ENCODE measurements at regions not wholly inside any gene's neighbourhood (a gene's known extent, or its start where the extent isn't known, plus 50 kb on each side); places are given as distances from the start of the nearest gene placed in this dataset.
"Not testable (repeated sequence)": the region's sequence is repeated elsewhere in the genome, so short reads cannot be mapped to it uniquely, and the experiment has no call there.

GRCh38 chr2:209049608-209050007 is 374.2 kb upstream of the MAP2 start:
- no peak for DNase-seq

DNA sequence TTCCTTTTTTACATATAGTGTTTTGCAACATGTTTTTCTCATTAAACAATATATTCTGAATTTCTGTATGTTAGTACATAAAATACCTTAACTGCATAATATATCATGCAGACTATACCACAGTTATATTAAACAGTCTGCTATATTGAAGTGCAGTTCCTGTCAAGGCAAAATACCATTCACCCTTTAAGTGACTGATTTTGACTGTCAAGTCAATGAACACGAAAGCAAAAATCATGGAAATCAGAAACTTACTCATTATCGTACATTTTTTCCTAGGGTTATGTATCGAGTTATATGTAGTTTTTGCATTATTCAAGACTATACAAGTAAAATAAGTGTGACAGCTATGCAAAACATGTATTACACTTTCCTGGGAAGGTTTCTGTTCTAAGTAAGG is 361.6 kb upstream of the MAP2 start:
- DNase-seq, result no peak

GRCh38 chr2:209070262-209070661 is 353.6 kb upstream of the MAP2 start:
- DNase-seq, result no peak

DNA sequence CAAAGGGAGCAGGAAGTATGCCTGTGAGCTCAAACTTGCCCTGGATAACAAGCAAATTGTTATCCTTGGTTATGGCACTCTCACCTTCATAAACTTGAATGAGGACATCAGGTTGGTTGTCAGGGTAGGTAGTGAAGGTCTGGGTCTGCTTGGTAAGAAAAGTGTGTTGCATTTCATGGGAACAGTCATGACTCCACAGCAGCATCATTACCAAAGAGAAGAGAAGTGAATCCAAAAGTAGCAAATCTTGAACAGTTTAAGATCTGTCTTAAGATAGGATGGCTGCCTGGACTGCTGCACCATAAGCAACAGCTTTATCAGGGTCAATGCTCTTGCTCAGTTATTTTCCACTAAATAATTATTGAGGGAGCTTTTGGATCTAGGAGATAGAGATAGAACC is 350.7 kb upstream of the MAP2 start:
- DNase-seq, result no peak

DNA sequence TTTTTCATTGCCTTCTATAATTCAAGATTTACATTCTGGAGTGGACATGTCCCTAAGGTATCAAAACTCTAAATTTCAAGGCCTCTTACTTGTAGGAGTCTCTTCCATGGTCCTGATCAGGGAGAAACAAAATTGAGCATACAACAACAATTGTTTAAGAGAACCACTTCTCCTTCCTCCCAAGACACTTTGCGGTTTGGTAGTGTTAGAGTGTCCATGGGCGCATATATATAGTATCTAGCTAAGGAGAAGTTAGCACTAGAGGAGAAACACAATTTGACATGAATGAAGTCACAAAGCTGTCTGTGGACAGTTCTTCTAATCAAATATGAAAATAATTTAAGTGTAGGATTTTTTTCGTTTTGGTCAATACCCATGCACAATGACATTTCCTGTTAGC is 349.1 kb upstream of the MAP2 start:
- peak in 1 of 58 donors; percentile 8 for DNase-seq

DNA sequence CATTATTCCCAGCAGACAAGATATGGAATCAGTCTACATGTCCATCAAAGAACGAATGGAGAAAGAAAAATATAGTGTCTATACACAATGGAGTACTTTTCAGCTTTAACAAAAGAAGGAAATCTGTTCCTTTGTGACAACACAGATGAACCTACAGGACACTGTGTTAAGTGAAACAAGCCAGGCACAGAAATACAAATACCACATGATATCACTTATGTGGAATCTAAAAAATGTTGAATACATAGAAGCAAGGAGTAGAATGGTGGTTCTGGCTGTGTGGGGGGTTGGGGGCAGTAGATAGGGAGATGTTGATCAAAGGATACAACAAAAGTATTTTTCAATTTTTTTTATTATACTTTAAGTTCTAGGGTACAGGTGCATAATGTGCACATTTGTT is 347.7 kb upstream of the MAP2 start:
- no peak for DNase-seq

GRCh38 chr2:209086761-209087160 is 337.1 kb upstream of the MAP2 start:
- DNase-seq, result no peak

- no peak for DNase-seq
Measured at GRCh38 chr2:209091056-209091455, 332.8 kb upstream of the MAP2 start.

DNA sequence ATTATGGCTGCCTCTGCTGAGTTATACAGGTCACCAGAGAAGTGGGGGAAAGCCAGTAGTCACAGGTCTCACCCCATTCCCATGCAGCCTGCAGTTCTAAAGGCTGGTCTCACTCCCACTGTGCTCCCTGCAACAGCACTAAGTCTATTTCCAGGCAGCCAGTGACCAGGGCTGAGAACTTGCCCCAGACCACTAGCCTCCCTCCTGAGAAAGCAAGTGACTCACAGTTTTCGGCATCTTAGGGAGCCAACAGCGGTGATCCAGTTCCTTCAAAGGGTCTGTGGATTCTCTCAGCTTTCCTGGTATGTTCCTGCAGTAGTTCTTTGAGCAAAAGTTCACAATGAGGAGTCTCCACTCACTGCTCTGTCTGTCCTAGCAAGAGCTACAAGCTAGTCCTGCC is 329.6 kb upstream of the MAP2 start:
- no peak for DNase-seq

GRCh38 chr2:209095432-209095831 is 328.4 kb upstream of the MAP2 start:
- DNase-seq, result no peak

DNA sequence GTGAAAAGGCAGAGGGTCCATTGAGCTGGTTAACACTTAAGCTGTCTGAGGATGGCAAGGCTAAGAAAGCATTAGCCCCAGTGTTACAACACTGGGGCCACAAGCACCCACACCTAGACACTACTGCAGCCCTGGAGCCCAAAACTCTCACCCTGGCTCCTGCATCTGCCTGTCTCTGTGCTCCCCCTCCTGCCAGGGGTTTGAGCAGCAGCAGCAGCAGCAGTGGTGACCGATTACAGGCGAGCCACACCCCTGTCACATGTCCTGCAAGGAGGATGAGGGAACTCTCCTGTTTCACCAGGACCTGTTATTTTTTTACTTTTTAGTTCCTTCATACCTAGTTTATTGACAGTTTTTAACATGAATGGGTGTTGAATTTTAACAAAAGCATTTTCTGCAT is 326.7 kb upstream of the MAP2 start:
- DNase-seq, result no peak

GRCh38 chr2:209102319-209102718 is 321.5 kb upstream of the MAP2 start:
- no peak for DNase-seq

DNA sequence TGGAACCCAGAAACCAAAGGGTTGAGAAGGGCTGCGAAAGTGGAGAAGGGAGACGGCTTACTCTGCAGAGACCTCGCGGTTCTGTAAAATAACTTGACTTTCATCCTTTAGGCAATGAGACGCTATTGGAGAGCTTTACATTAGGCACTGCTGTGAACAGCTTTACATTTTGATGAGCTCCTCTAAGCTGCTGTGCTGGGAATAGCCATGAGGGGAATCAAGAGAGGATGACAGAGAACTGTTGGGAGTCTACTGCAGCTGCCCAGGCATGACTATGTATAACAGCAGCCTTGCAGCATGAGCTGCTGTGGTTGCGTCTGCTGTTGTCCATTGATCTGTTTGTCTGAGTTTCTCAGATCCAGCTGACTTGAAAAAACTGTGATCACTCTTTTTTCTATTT is 310.8 kb upstream of the MAP2 start:
- DNase-seq, result no peak

- no peak for DNase-seq
Measured at GRCh38 chr2:209114588-209115240, 309.1 kb upstream of the MAP2 start.

- peak in 1 of 58 donors; percentile 1 for DNase-seq
Measured at GRCh38 chr2:209121691-209122090, 302.2 kb upstream of the MAP2 start.

DNA sequence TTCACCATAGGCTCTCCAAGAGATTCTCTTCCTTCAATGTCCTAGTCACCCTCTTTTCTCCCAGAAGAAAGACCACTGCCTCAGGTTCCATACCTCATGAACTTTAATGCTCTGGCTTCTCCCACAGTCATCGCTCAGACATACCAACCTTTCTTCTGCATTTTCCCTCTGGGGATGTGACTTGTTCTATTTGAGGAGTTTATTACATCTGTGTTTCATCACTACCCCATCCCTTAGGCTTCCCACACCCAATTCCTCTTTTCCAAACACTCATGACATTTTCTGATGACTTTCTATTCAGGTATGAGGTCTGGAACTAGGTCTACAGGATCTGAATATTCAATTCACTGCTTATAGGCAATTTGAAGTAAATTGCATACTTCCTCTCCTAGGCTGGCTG is 298.6 kb upstream of the MAP2 start:
- DNase-seq, result no peak

DNA sequence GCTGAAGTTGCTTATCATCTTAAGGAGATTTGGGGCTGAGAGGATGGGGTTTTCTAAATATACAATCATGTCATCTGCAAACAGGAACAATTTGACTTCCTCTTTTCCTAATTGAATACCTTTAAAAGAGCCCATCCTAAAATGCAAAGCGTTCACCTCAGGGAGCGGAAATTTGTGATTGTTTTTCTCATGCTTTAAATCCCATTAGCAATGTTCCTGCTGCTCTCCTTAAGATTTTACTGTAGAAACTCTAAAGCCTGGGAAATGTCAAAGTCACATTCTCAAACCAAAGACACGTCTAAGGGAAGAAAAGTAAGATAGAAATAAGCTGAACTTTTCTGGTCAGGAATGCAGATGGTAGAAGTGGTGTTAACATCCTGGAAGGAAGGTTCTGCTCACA is 285.8 kb upstream of the MAP2 start:
- DNase-seq, result no peak

- DNase-seq, result no peak
Measured at GRCh38 chr2:209141142-209141541, 282.7 kb upstream of the MAP2 start.

- no peak for DNase-seq
Measured at GRCh38 chr2:209141818-209142217, 282.0 kb upstream of the MAP2 start.

DNA sequence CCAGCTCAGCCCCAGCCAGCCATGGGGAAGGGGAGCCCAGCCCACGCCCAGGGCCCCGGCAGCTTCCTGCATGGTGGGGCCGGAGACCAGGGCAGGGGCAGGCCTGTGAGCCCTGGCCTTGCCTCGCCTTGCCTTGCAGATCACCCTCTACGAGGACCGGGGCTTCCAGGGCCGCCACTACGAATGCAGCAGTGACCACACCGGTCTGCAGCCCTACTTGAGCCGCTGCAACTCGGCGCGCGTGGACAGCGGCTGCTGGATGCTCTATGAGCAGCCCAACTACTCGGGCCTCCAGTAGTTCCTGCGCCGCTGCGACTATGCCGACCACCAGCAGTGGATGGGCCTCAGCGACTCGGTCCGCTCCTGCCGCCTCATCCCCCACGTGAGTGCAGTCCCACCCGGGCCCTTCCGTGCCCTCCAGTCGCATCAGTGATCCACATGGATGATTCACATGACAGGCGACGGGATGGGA is 278.6 kb upstream of the MAP2 start:
- not testable (repeated sequence) for DNase-seq

DNA sequence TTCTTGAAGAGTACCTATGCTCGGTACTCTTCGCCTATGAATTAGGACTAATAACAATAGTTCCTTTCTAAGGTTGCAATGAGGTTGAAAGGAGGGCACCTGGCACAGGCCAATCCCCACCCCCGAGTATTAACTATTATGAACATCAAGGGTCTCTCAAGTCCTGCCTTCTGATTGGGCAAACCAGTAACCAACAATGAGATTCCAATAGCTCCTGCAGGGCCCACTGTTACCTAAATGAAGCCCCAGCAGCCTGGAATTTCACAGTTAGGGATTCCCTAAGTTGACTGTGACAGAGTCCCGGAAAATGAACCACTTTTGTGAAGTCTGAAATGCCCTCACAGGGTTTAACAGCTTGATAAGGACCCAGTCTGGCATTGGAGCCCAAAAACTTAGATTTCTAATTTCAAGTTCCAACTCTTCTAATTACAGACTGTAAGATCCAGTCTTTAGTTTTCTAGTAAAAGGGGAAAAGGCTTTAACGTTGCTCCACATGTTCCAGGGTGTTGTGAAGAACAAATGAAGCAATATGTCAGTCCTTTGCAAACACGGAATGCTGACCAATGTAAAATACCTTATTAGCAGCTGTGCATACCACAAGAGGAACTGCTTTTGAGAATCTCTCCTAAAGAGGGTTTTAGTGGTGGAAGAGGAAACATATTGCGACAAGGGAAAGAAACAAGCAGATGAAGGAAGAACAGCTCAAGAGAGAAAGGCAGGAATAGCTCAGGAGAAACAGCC is 277.7 kb upstream of the MAP2 start:
- peak in 1 of 58 donors; percentile 31 for DNase-seq

DNA sequence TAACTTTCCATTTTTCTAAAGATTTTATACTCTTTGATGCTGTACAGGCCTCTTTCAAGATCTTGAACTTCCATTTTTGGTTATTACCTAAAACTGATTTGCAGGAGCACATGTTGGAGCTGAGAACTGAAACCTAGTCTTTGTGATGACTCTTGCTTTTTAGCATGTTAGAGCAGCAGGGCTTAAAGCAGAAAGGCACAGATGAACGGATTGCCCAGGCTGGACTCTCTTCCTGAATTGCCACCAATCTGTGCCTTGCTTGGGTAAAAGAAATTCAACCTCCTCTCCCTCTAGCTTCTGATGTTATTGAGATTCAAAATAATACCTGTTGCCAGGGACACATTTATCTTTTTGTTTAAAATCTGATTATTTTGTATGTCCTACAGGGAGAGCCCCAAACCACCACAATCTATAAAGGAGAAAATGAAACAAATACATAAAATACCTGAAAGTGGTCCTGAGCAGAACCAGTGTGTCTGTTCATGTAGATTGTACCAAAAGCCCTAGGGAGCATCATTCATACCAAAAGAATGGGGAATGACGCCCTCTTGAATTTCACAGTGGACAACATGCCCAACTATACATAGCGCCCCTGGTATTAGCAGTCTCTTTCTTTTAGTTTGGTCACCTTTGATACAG is 277.0 kb upstream of the MAP2 start:
- DNase-seq, result no peak

DNA sequence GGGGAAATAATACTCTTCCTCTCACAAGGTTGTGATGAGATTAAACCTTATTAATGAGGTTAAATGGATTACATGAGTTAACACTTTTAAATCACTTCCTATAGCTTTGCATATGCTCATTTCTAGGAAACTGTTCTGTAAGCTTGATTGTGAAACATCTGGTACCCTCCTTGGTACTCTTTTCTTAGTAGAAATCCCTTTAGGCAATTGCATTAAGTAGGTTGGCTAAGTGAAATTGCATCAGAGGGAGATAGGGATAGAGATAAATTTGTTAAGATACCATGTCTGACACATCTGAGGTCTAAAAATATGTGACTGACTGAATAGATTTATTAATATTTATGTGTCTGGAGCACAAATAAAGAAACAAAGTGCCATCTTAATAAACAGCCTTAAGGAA is 275.9 kb upstream of the MAP2 start:
- no peak for DNase-seq
